GM19023 (cell line): ENCODE measurements at regions not wholly inside any gene's neighbourhood (a gene's known extent, or its start where the extent isn't known, plus 50 kb on each side); places are given as distances from the start of the nearest gene placed in this dataset.

Source experiments
- ATAC-seq: cut with Tn5 transposase; IDR thresholded peaks from one replicate; pipeline ENCODE4 v1.9.1; 2021; ENCODE audit warnings: mild to moderate bottlenecking, moderate library complexity; ENCODE audit not compliant: unreplicated experiment

DNA sequence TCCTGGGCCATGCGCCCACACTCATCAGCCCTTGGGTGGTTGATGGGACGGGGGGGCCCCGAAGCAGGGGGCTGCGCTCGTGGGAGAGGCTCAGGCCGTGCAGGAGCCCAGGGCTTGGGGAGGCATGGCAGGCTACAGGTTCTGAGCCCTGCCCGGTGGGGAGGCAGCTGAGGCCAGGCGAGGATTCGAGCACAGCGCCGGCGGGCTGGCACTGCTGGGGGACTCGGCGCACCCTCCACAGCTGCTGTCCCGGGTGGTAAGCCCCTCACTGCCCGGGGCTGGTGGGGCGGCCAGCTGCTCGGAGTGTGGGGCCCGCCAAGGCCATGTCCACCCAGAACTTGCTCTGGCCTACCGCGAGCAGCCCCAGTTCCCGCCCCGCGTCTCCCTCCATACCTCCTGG, 295.8 kb upstream of the SEL1L start:
- no peak for ATAC-seq

DNA sequence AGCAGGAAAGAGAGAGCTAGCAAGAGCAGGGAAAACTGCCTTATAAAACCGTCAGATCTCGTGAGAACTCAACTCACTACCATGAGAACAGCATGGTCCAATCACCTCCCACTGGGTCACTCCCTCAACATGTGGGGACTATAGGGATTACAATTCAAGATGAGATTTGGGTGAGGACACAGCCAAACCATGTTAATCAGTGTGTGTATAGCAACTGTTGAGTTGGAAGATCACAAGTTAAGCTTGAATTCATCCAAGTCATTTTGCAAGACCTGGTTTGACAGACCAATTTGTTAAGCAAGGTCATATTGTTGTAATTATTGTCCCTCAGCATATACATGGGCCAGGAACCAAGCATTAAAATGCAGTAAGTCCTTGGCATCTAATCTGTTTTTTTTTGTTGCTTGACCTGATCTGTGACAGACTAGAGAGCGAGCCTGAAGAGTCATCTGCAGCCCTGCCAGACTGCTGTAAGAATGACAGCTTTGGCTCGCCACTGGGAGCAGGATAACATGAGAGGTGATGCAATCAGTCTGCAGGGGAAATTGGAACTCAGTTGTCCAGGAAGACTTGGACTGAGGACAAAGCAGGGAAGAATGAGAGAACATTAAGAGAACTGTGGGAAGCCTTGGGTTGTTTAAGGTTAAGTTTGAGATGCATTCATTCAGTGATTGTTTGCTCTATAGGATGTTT, 297.6 kb upstream of the SEL1L start:
- no peak for ATAC-seq

DNA sequence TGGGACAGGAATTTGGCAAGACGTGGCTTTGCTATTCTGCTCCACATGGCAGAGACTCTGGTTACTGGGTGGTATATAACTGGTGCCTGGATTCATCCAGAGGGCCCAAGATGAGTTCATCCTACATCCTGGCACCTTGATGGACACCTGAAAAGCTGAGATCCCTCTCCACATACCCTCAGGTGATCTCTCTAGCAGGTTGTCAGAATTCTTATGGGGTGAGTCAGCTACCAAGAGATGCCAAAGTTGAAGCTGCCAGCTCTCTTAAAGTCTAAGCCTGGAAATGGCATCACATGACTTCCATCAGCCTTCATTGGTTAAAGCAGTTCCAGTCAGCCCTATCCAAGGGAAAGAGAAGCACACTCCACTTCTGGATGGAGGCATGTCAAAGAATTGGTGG, 300.7 kb upstream of the SEL1L start:
- ATAC-seq, result no peak

DNA sequence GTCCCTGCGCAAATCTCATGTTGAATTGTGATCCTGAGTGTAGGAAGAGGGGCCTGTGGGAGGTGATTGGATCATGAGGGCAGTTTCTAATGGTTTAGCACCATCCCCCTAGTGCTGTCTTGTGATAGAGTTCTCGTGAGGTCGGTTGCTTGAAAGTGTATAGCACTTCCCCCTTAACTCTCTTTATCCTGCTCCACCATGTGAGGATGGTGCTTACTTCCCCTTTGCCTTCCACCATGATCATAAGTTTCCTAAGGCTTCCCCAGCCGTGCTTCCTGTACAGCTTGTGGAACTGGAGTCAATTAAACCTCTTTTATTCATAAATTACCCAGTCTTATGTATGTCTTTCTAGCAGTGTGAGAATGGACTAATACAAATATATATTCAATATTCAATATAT, 303.7 kb upstream of the SEL1L start:
- ATAC-seq, result no peak

DNA sequence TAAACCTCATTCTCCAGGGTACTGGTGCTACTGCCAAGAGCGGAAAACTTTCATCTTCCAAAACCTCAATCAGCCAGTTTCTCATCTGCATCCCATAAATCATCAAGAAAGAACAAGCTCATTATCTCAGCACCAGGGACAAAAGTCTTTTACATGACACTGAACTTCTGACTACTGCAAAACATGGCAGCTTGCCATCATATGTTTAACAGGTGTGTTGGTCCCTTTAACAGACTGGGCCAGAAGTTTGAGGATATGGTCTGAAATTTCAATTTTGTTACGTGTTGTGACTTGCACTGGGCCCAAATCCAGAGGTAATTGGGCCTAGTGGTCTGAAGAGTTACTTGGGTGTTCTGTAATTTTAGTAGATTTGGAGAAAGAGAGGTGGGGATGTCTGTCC, 305.4 kb upstream of the SEL1L start:
- ATAC-seq, result no peak

DNA sequence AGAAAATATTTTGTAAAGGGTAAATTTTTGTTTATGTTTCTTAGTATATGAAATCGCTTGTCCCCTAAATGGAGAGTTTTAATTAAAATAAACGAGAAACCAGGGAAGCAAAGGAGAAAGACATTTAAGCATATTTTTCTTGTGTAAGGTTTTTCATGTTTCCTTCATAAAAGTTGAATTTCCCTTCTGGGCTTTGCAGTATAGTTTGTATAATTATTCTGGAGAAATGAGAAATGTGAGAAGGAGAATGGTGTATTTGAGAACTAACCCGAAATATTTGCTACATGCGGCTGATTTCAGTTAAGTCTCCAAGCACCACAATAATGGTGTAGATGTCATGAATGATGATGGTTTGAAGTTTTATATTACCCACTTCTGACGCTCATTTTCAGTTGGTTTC, 307.7 kb upstream of the SEL1L start:
- no peak for ATAC-seq

DNA sequence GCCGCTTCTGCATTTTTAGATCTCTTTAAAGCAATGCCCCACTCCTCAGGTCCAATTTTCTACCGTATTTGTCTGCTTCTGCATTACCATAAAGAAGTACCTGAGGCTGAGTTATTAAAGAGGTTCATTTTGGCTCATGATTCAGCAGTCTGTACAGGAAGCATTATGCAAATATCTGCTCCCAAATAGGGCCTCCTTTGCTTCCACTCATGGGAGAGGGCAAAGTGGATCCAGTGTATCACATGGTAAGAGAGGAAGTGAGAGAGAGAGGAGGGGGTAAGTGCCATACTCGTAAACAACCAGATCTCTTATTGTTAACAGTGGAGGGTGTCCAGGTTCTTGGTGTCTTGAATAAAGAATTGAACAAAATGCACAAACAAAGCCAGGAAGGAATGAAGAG, 316.1 kb upstream of the SEL1L start:
- ATAC-seq, result no peak

DNA sequence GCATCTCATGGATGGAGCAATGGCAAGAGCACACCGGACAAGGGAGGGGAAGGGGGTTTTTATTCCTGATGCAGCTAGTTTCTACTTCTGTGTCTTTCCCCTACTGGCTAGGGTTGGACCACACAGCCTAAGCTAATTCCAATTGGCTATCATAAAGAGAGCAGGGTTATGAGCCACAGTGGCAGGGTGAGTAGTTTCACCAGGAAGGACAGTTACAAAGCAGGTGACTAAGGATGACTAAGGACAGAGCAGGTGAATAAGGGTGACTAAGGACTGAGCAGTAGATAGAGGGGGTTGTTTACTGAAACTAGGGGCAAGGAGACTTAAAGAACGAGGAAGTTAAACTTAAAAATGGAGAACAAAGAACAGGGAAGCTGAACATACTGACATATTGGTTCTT, 321.4 kb upstream of the SEL1L start:
- ATAC-seq, result no peak

DNA sequence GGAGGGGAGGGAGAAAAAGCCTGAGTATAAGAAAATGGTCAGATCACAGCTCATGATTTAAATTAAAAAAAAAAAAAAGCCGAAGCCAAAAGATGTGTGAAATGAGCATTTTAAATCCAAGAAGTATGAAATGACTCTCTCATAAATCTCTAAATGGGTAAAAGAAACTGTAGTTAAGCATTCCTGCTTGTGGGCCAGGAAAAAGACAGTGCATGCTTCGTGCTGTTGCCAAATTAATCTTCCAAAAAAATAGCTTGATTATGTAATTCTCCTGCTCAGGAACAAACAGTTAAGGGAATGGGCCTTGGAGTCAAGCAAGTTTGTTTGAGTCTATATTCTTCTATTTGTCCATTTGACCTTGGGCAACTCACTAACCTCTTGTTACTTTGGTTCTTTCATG, 325.4 kb upstream of the SEL1L start:
- ATAC-seq, result no peak

DNA sequence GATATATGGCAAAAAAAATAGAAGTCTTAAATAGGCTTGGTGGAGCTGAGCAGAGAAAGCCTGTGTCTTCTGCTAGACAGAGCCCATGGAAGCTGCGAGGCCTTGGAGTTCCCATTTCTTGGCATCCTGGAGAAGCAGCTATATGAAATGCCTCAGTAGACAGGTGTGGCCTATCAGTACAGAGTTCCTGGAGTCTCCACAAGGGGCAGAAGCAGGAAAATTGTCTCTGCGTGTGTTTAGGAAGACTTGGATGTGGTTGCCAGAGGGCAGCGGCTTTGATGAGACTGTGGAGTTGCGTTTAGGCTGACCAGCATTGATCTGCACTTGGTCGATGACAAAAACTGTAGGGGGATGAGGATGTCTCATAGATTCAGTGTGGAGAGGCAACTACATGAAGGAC, 334.5 kb upstream of the SEL1L start:
- ATAC-seq, result no peak

DNA sequence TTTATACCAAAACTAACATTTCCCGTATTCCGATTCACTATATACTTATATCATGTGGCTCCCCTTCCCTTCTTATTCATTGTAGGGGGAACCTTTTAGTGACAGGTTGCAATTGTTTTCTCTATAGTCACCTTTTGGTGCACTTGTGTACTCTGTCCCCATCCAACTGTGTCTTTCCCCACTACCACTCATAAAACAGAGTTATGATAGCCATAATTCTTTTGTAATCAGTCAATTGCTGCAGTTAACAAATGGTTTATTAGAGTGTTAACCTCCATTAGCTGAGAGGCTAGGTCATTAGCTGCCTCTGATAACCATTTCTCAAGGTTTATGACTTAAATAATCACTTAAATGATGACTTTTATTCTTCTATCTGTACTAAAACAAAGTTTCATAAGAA, 338.1 kb upstream of the SEL1L start:
- no peak for ATAC-seq

DNA sequence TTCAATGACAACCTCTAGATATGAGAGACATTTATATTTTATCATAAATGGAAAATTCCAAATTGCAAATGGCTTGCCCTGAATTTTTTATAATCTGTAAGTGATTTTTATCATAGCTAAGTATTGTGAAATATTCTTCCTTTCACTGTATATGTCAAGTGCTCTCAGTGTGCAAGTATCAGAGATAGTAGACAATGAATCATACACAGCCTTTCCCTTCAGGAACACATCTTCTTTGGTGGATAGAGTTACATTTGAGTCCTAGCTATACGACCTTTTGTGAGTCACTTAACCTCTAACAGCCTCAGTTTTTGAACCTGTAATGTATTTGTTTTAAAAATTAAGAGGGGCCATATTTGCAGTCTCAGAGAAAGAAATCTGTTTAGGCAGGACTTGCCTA, 350.7 kb upstream of the SEL1L start:
- no peak for ATAC-seq

DNA sequence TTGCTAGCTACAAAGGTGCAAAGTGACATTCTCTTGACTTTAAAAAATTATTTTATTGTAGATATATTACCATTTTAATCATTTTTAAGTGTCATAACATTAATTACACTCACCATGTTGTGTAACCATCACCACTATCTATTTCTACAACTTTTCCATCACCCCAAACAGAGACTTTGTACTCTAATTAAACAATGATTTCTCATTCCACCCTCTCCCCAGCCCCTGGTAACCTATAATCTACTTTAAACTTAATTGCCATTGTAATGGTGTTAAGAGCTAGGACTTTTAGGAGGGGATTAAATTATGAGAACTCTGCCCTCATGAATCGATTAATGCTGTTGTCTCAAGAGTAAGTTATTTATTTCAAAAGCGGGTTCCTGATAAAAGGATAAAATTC, 352.9 kb upstream of the SEL1L start:
- no peak for ATAC-seq

DNA sequence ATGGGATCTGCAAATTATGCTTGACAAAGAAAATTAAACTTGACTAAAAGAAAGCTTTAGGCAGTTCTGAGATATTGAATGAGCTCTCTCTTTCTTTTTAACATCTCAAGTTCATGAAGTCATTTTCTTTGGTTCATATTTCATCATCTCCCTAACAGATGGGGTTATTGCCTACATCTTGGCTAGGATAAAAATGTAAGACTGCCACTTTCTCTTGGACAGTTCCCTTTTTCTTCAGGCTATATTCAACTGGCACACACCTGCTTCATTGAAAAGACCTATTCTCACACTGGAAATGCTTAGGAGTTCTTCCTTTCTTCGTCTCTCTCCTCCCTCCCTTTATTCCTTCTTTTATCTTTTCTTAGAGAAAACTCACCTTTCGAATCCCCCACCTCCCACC, 355.9 kb upstream of the SEL1L start:
- no peak for ATAC-seq

DNA sequence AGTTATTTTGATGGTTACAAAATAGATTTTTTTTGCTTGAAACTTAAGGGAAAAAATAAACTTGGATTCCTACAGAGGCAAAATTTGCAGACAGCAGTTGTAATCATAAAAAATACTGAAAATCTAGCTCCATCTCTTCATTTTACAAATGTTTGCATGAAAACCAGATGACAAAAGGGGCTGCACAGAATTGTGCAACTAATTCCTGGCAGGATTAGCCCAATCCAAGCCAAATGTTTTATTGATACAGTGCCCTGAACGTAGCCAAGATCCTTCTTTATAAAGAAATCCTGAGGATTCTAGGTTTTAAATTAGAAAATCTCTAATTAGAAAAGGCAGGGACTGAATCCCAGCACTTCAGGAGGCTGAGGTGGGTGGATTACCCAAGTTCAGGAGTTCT, 356.4 kb upstream of the SEL1L start:
- ATAC-seq, result no peak

DNA sequence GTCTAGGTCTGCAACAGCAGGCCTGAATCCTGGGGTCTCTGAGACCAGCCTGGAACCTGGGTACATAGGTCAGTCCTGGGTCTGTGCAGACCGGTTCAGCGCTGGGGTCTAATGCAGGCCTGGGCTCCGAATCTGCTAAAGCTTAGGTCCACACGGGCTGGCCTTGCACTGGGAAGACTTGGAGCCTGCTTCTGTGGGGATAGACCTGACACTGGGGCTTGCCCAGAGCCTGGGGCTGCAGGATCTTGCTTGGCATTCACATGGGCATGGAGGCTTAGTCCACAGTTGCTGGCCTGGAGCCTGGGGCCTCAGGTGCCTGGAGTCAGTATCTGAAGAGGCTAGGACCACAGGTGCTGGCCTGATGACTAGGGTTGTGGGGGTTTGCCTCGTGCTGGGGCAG, 369.8 kb upstream of the SEL1L start:
- ATAC-seq, result no peak

DNA sequence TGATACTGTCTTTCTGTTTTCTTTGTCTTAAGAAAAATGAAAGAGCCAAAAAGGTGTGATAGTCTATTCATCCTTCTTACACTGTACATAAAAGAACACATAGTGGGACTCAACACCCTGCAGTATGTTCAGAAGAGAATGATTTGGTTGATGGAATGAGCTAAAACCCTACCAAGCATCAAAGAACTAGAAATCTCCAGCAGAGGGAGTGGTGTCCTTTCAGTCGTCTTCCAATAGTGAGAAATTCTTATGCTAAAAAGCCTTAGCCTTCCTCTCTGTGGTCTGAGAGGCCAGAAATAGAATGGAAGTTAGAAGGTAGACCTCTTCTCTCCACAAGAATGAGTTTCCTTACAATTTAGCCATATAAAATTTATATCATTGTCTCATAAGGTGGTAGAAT, 393.4 kb upstream of the SEL1L start:
- ATAC-seq, result no peak

DNA sequence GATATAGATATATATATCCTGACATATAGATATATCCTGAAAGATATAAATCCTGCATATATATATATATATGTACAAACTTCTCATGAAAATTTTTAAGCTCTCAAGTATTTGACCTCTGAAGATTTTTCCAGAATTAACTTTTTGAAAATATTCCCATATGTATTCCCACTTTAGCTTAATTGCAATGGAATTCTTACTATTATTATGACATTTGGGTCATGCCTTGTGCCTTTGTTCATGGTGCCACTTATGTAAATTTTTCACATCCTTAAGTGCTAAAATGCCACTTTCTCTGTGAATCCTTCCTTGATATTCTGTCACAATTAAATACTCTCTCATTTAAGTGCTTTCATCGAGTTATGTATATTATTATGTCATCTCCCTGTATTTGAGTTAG, 398.2 kb upstream of the SEL1L start:
- no peak for ATAC-seq

DNA sequence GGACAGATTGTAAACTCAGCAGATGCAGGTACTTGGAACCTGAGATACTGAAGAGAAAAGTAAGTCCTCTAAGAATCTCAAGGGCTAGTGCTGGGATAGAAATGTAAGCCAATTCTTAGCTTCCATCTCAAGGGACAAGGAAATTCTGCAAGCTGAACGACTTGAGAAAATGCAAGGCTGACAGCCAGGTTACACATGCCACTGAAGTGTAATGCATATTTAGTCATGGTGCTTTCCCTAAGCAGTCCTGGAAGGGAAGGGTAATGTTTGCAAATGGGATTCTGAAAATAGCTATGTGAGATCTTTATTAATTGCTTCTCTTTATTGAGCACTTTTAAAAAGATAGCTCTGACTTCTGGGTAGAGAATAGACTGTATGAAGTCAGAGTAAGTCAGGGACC, 402.7 kb upstream of the SEL1L start:
- no peak for ATAC-seq

DNA sequence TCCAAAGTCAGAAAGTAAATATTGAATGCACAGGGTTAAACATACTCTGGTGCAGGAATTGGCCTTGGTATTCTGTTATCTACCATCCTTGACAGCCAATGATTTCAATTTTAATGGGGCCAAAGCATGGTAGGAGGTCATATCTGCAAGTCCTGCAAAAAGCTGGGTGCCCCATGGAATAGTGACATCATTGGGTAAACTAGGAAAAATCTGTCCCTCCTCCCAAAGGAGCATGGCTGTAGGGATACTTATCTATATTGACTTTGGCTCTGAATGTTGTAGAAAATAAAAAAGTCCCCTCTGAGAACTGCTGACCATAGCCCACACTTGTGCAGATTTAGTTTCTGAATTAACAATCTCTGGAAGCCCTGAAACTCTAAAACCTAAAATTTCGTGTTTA, 403.2 kb upstream of the SEL1L start:
- ATAC-seq, result no peak

DNA sequence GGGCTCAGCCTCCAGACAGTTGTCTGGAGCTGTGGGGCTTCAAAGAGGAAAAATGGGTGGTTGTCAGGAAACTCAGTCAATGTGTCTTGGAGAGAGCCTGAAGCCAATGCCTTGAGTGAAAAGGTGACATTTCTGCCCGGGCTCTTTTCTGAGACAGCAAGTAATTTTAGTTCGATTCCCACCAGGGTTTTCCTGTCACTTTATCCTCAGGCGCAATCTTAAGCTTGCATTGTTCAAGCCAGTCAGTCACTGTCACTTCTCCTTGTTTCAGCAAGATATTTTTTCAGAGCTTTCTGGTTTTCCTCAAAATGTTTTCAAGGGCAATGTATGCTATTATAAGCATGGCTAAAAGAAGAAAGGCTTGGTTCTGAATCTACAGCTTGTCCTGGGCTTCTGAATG, 404.7 kb upstream of the SEL1L start:
- ATAC-seq, result no peak

DNA sequence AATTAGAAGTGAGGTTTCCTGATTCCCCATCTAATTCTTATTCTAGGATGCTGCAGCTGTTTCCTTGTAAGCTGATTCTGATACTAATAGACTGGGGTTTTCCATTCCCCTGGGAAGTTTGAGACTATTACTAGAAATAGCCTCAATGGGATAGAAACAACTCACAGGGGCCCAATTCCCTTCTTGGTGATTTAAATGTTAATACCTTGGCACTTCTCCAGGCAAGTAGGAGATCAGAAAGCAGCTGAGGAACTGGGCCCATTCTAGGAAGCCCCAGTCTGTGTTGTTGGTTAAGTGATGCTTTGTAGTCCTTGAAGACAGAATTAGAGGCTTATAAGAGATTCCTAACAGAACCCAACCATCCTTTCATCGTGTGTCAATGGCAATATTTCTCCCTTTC, 407.0 kb upstream of the SEL1L start:
- ATAC-seq, result no peak

DNA sequence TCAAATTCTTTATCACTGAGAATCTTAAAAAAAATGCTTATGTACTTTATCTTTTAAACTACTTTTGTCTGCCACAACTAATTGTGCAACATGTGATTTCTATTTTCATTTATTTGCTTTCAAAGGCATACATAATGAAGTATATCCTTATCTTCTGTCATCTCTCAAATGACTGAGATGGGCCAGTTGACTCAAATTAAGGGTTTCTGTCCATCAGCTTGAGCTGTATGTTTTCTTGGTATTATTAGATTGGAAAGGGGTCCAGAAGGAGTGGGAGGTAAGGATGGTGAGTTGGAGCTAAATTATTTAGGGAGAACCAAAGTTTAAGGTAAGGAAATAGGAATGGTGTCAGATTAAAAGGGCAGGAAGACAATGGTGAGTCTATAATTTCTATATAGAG, 408.4 kb upstream of the SEL1L start:
- no peak for ATAC-seq

DNA sequence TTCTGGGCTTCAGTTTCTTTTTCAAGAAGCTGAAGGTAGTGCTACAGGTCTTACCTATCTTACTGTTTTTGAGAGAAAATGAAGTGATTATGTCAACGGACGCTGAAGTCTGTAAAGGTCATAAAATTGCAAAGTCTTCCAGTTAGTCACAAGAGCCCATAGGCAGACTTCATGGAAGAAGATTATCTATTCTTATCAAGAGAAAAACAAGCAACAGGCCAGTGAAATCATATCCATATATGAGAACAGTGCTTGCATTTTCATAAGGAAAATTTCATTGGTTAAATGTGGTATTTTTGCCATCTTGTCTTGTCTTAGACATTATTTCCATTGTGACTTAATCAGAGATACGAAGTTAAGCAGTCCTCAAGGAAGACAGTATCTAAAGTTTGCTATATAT, 412.7 kb upstream of the SEL1L start:
- no peak for ATAC-seq
